H9 (cell line): ENCODE measurements at regions not wholly inside any gene's neighbourhood (a gene's known extent, or its start where the extent isn't known, plus 50 kb on each side); places are given as distances from the start of the nearest gene placed in this dataset.
A peak's percentile ranks its signal among the peaks of the same experiment; 100 is the strongest.

Experiments
- DNase-seq: peaks from one replicate; pipeline ENCODE4 v3.0.0-alpha.2; 2017
- H2AFZ ChIP-seq: one replicate; pipeline ENCODE4 v1.6.1; 2013; ENCODE audit warnings: mild to moderate bottlenecking, low read length, control low read depth, moderate library complexity
- H2AK5ac ChIP-seq: 2 replicates; pipeline ENCODE4 v1.6.1; 2013; ENCODE audit warnings: low read length, control low read depth, mixed read lengths; ENCODE audit not compliant: insufficient read length
- H2BK120ac ChIP-seq: one replicate; pipeline ENCODE4 v1.6.1; 2013; ENCODE audit warnings: low read depth, mild to moderate bottlenecking, low read length, control low read depth, inconsistent platforms; ENCODE audit not compliant: poor library complexity, severe bottlenecking
- H2BK12ac ChIP-seq: 2 replicates; pipeline ENCODE4 v1.6.1; 2013; ENCODE audit warnings: low read length, control low read depth, mixed read lengths, low read depth; ENCODE audit not compliant: insufficient read length
- H2BK15ac ChIP-seq: 2 replicates; pipeline ENCODE4 v1.6.1; 2013; ENCODE audit warnings: low read depth, low read length, control low read depth
- H2BK20ac ChIP-seq: one replicate; pipeline ENCODE4 v1.6.1; 2013; ENCODE audit warnings: low read depth, mild to moderate bottlenecking, low read length, control low read depth, inconsistent platforms; ENCODE audit not compliant: poor library complexity, severe bottlenecking
- H2BK5ac ChIP-seq: 2 replicates; pipeline ENCODE4 v1.6.1; 2013; ENCODE audit warnings: low read length, control low read depth, mixed read lengths; ENCODE audit not compliant: insufficient read length
- H3K14ac ChIP-seq: 2 replicates; pipeline ENCODE4 v1.6.1; 2013; ENCODE audit warnings: low read length, control low read depth; ENCODE audit not compliant: insufficient read depth
- H3K18ac ChIP-seq: 2 replicates; pipeline ENCODE4 v1.6.1; 2013; ENCODE audit warnings: low read depth, mild to moderate bottlenecking, mixed read lengths, low read length, control low read depth; ENCODE audit not compliant: insufficient read length
- H3K23ac ChIP-seq: 2 replicates; pipeline ENCODE4 v1.6.1; 2013; ENCODE audit warnings: low read length, control low read depth, mixed read lengths, low read depth; ENCODE audit not compliant: insufficient read length
- H3K23me2 ChIP-seq: 2 replicates; pipeline ENCODE4 v1.6.1; 2013; ENCODE audit warnings: low read depth, mild to moderate bottlenecking, mixed read lengths, low read length, control low read depth; ENCODE audit not compliant: insufficient read length, poor library complexity, severe bottlenecking
- H3K27ac ChIP-seq: 2 replicates; pipeline ENCODE4 v1.5.1; 2013; ENCODE audit warnings: low read length, control low read depth, mixed read lengths, low read depth; ENCODE audit not compliant: insufficient read length
- H3K27me3 ChIP-seq: 2 replicates; pipeline ENCODE4 v1.6.1; 2013; ENCODE audit warnings: low read length, control low read depth, inconsistent platforms; ENCODE audit not compliant: insufficient read depth
- H3K4ac ChIP-seq: 2 replicates; pipeline ENCODE4 v1.6.1; 2013; ENCODE audit warnings: low read depth, mild to moderate bottlenecking, control low read depth, inconsistent platforms, low read length, moderate library complexity
- H3K4me1 ChIP-seq: 2 replicates; pipeline ENCODE4 v1.6.1; 2013; ENCODE audit warnings: low read length, control low read depth, inconsistent platforms; ENCODE audit not compliant: insufficient read depth
- H3K4me2 ChIP-seq: 2 replicates; pipeline ENCODE4 v1.6.1; 2013; ENCODE audit warnings: low read length, control low read depth, mixed read lengths; ENCODE audit not compliant: insufficient read length, insufficient read depth
- H3K56ac ChIP-seq: 2 replicates; pipeline ENCODE4 v1.6.1; 2013; ENCODE audit warnings: low read depth, mild to moderate bottlenecking, mixed read lengths, low read length, control low read depth; ENCODE audit not compliant: insufficient read length
- H3K79me1 ChIP-seq: 2 replicates; pipeline ENCODE4 v1.6.1; 2013; ENCODE audit warnings: low read depth, mild to moderate bottlenecking, moderate library complexity, low read length, control low read depth, inconsistent platforms; ENCODE audit not compliant: insufficient read depth, poor library complexity, severe bottlenecking
- H3K79me2 ChIP-seq: 2 replicates; pipeline ENCODE4 v1.6.1; 2013; ENCODE audit warnings: low read length, control low read depth, inconsistent platforms; ENCODE audit not compliant: insufficient read depth
- H3K9ac ChIP-seq: 2 replicates; pipeline ENCODE4 v1.6.1; 2013; ENCODE audit warnings: low read length, control low read depth, mixed read lengths; ENCODE audit not compliant: insufficient read length; ENCODE audit errors: extremely low read depth
- H3K9me3 ChIP-seq: one replicate; pipeline ENCODE4 v1.6.1; 2013; ENCODE audit warnings: low read depth, low read length, inconsistent platforms; ENCODE audit not compliant: control insufficient read depth
- H3T11ph ChIP-seq: one replicate; pipeline ENCODE4 v1.6.1; 2013; ENCODE audit warnings: mild to moderate bottlenecking, low read length, control low read depth, inconsistent platforms
- H4K20me1 ChIP-seq: one replicate; pipeline ENCODE4 v1.6.1; 2013; ENCODE audit not compliant: control insufficient read depth, insufficient read length, insufficient read depth
- H4K5ac ChIP-seq: 2 replicates; pipeline ENCODE4 v1.6.1; 2013; ENCODE audit warnings: low read depth, mild to moderate bottlenecking, mixed read lengths, low read length, control low read depth; ENCODE audit not compliant: insufficient read length
- H4K8ac ChIP-seq: replicated peaks from 2 replicates; pipeline ENCODE4 v1.6.1; 2013; ENCODE audit warnings: low read length, control low read depth, mixed read lengths, low read depth; ENCODE audit not compliant: insufficient read length
- H4K91ac ChIP-seq: 2 replicates; pipeline ENCODE4 v1.6.1; 2013; ENCODE audit warnings: low read depth, mild to moderate bottlenecking, moderate library complexity, mixed read lengths, low read length, control low read depth; ENCODE audit not compliant: insufficient read length
- H3K27ac Mint-ChIP-seq, 3 experiments: 2 replicates in 2 of 3; 3 replicates in 1 of 3; pipeline ENCODE4 v1.8.0; 2020 to 2021; ENCODE audit warnings: mixed read lengths in 3 of 3, mild to moderate bottlenecking in 1 of 3, moderate library complexity in 1 of 3
- H3K27me3 Mint-ChIP-seq: 2 replicates; pipeline ENCODE4 v1.8.0; 2021; ENCODE audit warnings: low read depth, mild to moderate bottlenecking, moderate library complexity, mixed read lengths
- H3K36me3 Mint-ChIP-seq, 3 experiments: 2 replicates in 2 of 3; 3 replicates in 1 of 3; pipeline ENCODE4 v1.8.0; 2020 to 2021; ENCODE audit warnings: low read depth in 3 of 3, mixed read lengths in 3 of 3; ENCODE audit not compliant: insufficient read depth in 1 of 3
- H3K4me1 Mint-ChIP-seq, 2 experiments: 2 replicates each; pipeline ENCODE4 v1.8.0; 2020; ENCODE audit warnings: mixed read lengths in 2 of 2
- H3K4me3 Mint-ChIP-seq, 2 experiments: 2 replicates in 1 of 2; 3 replicates in 1 of 2; pipeline ENCODE4 v1.8.0; 2020 to 2021; ENCODE audit warnings: mild to moderate bottlenecking in 2 of 2, mixed read lengths in 2 of 2, moderate library complexity in 1 of 2
- H3K9me3 Mint-ChIP-seq, 2 experiments: 2 replicates in 1 of 2; 3 replicates in 1 of 2; pipeline ENCODE4 v1.8.0; 2020; ENCODE audit warnings: mild to moderate bottlenecking in 2 of 2, mixed read lengths in 2 of 2, moderate library complexity in 1 of 2
- WGBS: extraction: QIAGEN DNeasy Blood & Tissue Kit; methylation state at CpG from one replicate; pipeline ENCODE4 v1.1.7; 2013; ENCODE audit warnings: missing lambda C conversion rate, low lambda C conversion rate, mixed read lengths; ENCODE audit not compliant: insufficient read length; ENCODE audit errors: extremely low coverage; 5-methylcytosine and 5-hydroxymethylcytosine counted together
- TF ChIP-seq, protein P1 (sequence below): fragments of 200-600 bp; sonication (generic); conservative IDR thresholded peaks from 3 replicates; pipeline ENCODE4 v1.8.0; 2021; ENCODE audit warnings: antibody characterized with exemption, mild to moderate bottlenecking

DNA sequence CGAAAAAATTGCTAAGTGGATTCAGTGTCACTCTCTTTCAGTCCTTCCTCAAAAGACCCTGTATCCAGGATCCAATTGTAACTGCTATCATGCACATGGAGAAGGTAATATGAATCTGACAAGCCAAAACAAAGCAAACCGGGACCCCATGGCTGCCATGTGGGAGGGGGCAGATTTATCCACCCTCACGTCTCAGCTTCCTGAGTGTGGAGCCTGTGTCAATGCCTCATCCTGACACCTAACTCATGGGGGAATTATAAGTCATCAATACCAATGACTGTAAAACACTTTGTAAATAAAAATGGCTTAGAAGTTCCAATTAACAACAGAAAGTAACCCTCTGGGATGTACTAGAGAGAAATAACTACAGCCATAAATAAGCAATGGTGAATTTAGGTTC is 174.1 kb upstream of the MCHR2 start:
- Histone ChIP-seq H2AK5ac (no peak overlapping the region), H3K4ac (no peak overlapping the region), H2BK5ac (no peak overlapping the region), H2BK20ac (no peak overlapping the region), H3K79me1 (no peaks in the 10 kb centered on the region), H2BK15ac (no peak overlapping the region), H3K23me2 (no peaks in the 10 kb centered on the region), H2AFZ (no peak overlapping the region), H3K14ac (no peak overlapping the region), H2BK12ac (no peak overlapping the region), H3K18ac (no peak overlapping the region), H4K8ac (no peak overlapping the region), H3K56ac (no peak overlapping the region), H3K9me3 (no peaks in the 10 kb centered on the region), H4K5ac (no peak overlapping the region), H4K91ac (no peak overlapping the region), H3K23ac (no peak overlapping the region), H3K4me1 (peaks cover 8% of the 10 kb centered on the region; the same call in 1 of the 2 replicates), H3K4me2 (peak overlapping the region; percentile 32), H2BK120ac (no peak overlapping the region), H3K79me2 (no peaks in the 10 kb centered on the region), H3K27ac (no peak overlapping the region), H3T11ph (no peak overlapping the region), H4K20me1 (no peaks in the 10 kb centered on the region), H3K27me3 (no peaks in the 10 kb centered on the region; the same call in 1 of the 2 replicates), H3K9ac (no peak overlapping the region)
- H3K27me3 Mint-ChIP-seq = peaks cover 11% of the 10 kb centered on the region; the same call in 1 of the 2 replicates
- H3K27ac Mint-ChIP-seq = 0 out of 7 replicates have a peak overlapping the region, but pooled peaks of 1 of the 3 experiments have one; percentile 31
- H3K9me3 Mint-ChIP-seq = no peaks in the 10 kb centered on the region; a peak in 1 of 5 replicates
- no peak for DNase-seq
- H3K4me1 Mint-ChIP-seq = peaks cover 47 to 50% of the 10 kb centered on the region in 2 experiments
- no CpG with 5 or more reads among the region's 3 CpGs for WGBS
- no peaks in the 10 kb centered on the region for H3K36me3 Mint-ChIP-seq
- H3K4me3 Mint-ChIP-seq = peak overlapping the region in 1 of 2 experiments; percentile 24; a peak in 2 of 5 replicates
- TF ChIP-seq, protein P1, sequence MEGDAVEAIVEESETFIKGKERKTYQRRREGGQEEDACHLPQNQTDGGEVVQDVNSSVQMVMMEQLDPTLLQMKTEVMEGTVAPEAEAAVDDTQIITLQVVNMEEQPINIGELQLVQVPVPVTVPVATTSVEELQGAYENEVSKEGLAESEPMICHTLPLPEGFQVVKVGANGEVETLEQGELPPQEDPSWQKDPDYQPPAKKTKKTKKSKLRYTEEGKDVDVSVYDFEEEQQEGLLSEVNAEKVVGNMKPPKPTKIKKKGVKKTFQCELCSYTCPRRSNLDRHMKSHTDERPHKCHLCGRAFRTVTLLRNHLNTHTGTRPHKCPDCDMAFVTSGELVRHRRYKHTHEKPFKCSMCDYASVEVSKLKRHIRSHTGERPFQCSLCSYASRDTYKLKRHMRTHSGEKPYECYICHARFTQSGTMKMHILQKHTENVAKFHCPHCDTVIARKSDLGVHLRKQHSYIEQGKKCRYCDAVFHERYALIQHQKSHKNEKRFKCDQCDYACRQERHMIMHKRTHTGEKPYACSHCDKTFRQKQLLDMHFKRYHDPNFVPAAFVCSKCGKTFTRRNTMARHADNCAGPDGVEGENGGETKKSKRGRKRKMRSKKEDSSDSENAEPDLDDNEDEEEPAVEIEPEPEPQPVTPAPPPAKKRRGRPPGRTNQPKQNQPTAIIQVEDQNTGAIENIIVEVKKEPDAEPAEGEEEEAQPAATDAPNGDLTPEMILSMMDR = no peak
